GM19025 (cell line): ENCODE measurements at regions not wholly inside any gene's neighbourhood (a gene's known extent, or its start where the extent isn't known, plus 50 kb on each side); places are given as distances from the start of the nearest gene placed in this dataset.

Source experiments
- ATAC-seq: cut with Tn5 transposase; IDR thresholded peaks from one replicate; pipeline ENCODE4 v1.9.1; 2021; ENCODE audit warnings: mild to moderate bottlenecking, low read depth, moderate library complexity; ENCODE audit not compliant: unreplicated experiment

DNA sequence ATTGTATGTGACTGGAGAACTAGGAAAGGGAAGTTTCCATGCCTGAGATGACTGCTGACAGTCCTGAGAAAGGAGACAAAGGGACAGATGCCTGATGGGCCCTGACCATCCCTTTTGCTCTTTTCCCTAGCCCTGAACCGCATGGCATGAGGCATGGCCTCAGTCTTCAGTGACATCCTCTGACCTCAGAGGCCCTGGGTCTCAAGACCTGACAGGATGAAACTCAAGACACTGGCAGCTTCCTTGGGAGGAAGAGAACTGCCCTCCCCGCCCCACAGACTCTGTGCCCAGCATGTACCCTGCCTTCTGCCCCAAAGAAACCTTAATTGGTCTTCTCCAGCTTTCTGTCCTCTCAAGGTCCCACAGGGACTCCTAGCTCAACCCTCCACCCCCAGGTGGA lies 444.1 kb downstream of the SOX6 start:
- ATAC-seq, result no peak

GRCh38 chr11:15912825-15913224 lies 443.5 kb downstream of the SOX6 start:
- ATAC-seq, result no peak

DNA sequence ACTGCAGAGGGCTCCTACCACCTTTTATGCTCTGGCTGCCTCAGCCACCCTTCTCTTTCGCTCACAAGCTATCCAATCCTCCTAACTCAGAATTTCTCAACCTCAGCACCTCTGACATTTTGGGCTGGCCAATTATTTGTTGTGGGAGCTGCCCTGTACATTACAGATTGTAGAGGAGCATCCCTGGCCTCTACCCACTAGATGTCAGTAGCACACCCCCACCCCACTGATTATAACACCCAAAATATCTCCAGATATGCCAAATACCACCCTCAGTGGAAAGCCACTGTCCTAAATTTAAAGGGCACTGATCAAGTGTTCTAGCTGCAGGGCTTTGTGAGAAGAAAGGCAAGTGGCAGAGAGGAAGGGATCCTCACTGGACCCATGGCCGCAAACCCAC lies 443.1 kb downstream of the SOX6 start:
- no peak for ATAC-seq
